Activated CD4-positive, alpha-beta T cell treated with anti-CD3 and anti-CD28 coated beads, Interleukin-2, amount 50 U/mL, for 24 hours (primary cell): ENCODE measurements at regions not wholly inside any gene's neighbourhood (a gene's known extent, or its start where the extent isn't known, plus 50 kb on each side); places are given as distances from the start of the nearest gene placed in this dataset.
"Not testable (repeated sequence)": the region's sequence is repeated elsewhere in the genome, so short reads cannot be mapped to it uniquely, and the experiment has no call there.

Experiments used
- DNase-seq, 2 donors: peaks; one replicate each; pipeline ENCODE4 v3.0.0-alpha.2; 2020; ENCODE audit warnings: low read depth in 1 of 2, low spot score in 1 of 2

DNA sequence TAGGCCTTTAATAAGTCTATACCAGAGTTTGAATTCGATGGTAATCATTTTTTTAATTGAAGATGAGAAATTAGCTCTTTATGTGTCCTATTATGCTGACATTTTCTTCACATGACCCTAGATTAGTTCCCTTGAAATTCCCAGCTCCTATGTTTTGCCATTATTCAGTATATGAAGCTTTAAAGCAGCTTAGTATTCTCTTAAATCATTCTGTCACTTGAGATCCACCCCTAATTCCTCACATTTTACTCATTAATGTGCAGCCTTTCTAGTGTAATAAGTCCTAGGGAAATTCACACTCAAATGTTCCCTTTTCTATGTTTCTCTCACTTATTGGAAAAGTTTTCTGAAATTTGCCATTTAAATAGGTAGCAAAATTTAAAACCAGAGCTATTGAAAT lies 704.5 kb upstream of the B3GALT2 start:
- no peak for DNase-seq

GRCh38 chr1:193884848-193885558 lies 698.6 kb upstream of the B3GALT2 start:
- DNase-seq, result no peak

DNA sequence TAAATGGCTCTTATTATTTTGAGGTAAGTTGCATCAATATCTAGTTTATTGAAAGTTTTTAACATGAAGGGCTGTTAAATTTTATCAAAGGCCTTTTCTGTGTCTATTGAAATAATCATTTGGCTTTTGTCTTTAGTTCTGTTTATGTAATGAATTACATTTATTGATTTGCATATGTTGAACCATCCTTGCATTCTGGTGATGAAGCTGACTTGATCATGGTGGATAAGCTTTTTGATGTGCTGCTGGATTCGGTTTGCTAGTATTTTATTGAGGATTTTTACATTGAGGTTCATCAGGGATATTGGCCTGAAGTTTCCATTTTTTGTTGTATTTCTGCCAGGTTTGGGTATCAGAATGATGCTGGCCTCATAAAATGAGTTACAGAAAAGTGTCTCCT lies 691.5 kb upstream of the B3GALT2 start:
- not testable (repeated sequence) for DNase-seq

DNA sequence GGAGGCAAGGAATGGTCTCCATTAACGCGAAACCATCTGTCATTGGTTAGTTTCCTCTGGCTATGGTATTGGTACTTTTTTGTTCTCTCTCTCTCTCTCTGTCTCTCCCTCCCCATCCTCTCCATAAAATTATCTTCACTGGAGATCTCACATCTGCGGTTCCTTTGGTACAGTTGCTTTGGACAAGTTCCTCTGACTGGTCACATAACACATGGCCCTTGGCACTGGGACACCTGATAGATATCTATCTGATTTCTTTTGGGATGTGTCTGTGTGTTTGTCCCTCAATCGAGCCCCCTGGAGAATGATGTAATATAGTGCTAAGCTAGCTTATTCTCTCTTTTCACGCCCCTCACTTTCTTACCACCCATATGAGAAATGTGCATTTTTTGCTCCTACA lies 682.0 kb upstream of the B3GALT2 start:
- DNase-seq, result no peak

GRCh38 chr1:193856261-193856660 lies 669.8 kb upstream of the B3GALT2 start:
- no peak for DNase-seq

DNA sequence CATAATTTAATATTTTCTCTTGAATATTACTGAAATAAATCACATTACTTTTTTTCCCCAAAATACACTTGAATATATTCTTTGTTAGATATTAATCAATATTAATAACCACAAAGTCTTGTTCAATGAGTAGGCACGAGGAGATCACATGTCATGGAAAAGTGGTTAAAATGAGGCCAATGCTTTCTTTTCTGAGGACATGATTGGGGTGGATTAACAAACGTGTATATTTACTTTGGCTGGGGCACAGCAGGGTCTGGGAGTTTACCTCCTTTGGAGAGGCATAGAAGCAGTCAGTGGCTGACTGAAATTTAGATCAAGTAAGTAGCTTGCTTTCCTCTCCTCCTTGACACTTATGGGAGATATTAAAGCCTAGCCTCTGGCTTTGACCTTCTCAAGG lies 664.3 kb upstream of the B3GALT2 start:
- DNase-seq, result no peak

DNA sequence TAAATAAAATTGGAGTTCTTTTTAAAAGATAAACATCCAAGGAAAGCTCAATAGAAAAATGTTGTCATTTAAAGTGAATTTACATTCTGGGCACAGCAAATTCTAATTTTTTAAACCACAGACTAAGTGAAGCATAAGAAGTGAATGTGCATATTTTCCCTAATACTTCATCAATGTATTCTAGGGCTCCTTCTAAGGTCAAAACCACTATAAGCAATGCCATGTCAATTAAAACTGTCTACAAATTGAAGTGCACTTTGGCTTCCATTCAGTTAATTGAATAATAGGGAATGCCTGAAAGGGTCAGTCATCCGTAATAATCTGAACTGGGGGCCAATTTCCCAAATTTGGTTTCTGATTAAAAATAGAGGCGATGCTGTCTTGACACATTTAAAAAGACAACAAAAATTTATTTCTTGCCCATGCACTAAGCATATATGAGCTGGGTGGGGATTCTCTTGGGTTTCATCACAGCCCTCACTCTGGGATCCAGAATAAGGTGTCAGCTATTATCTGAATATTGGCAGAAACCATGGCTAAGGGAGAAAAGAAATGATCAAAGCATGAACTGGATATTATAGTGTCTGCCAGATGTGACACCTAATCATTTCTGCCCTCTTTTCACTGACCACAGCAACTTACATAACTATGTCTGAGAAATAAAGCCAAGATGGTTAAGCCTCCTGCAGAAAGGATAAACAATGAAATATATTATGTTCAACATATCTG lies 660.6 kb upstream of the B3GALT2 start:
- no peak for DNase-seq

- no peak for DNase-seq
Measured at GRCh38 chr1:193846411-193846810, 660.0 kb upstream of the B3GALT2 start.

- no peak for DNase-seq
Measured at GRCh38 chr1:193841857-193842256, 655.4 kb upstream of the B3GALT2 start.

- DNase-seq, result no peak
Measured at GRCh38 chr1:193831465-193831864, 645.1 kb upstream of the B3GALT2 start.

DNA sequence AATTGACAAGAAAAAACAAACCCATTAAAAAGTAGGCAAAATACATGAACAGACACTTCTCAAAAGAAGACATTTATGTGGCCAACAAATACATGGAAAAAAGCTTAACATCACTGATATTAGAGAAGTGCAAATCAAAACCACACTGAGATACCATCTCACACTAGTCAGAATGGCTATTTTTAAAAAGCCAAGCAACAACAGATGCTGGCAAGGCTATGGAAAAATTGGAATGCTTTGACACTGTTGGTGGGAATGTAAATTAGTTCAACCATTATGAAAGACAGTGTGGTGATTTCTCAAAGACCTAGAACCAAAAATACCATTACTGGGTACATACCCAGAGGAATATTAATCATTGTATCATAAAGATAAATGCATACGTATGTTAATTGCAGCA lies 641.1 kb upstream of the B3GALT2 start:
- no peak for DNase-seq

GRCh38 chr1:193819376-193819775 lies 633.0 kb upstream of the B3GALT2 start:
- no peak for DNase-seq

DNA sequence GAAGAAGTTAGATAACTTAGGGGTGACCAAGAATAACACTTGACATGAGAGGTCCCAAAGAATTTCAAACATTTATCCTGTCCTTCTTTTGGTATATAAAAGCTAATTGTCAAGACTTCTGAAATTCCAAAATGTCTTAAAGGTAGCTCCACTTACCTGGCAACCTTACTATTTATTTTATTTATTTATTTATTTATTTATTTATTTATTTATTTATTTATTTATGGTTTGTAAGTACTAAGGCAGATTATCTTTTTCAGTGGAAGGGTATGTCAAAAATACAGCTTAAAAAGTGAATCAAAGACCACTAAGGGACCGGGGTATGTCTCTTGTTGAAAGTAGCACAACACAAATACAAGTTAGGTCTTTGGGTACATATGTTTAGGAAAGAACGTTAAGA lies 620.8 kb upstream of the B3GALT2 start:
- no peak for DNase-seq

GRCh38 chr1:193806079-193807048 lies 620.0 kb upstream of the B3GALT2 start:
- DNase-seq, result no peak

DNA sequence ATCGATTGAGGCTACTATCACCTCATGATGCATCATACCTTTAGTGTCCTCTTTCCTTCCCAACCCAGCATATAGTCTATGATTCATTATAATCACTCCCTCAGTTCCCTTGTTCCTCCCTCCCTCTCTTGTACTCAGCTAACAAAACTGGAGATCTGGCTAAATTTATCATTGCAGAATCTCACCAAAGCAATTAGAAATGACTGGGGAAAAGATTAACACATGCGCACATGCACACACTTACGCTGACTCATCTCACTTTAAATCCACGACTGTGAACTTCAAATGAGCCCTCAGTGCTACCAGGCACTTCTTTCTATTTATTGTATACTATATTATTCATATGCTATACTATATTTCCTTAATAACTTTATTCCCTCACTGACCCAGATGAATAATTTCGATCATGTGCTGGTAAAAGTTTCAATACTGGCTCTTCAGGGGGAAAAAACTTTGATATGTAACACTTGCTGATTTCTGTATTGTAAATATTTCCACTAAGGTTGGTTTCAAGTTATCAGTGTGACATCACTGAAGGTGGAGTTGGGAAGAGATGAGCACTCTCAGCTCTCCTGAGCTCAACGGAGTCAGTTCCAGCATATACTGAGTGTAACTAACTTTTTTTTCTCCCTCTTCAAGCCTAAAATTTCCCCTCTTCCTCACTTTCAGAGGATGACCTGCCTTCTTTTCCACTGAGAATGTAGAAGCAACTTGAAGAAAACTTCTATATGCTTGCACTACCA lies 613.7 kb upstream of the B3GALT2 start:
- peak in 1 of 2 donors; percentile 7 for DNase-seq

- no peak for DNase-seq
Measured at GRCh38 chr1:193799371-193799770, 613.0 kb upstream of the B3GALT2 start.

GRCh38 chr1:193794239-193794638 lies 607.8 kb upstream of the B3GALT2 start:
- no peak for DNase-seq

- no peak for DNase-seq
Measured at GRCh38 chr1:193791746-193792145, 605.3 kb upstream of the B3GALT2 start.

DNA sequence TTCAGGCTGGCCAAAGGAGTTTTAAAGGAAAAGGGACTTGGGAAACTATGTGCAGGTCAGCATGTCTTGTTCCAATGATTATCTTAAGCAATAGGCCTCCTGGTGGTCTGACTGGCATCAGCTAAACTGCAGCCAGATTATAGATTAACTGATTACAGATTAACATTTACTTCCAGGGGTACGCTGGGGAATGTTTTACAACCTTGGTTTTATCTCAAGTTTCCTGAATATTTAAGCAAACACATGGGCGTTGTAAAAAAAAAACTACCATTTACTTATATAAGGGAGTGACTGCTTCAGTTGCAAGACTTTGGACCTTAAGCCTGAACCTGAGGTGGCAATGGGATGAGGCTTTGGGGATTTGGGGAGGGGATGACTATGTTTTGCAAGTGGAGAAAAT lies 600.6 kb upstream of the B3GALT2 start:
- no peak for DNase-seq

- no peak for DNase-seq
Measured at GRCh38 chr1:193785850-193786420, 599.5 kb upstream of the B3GALT2 start.
